ENCODE measurements at regions not wholly inside any gene's neighbourhood (a gene's known extent, or its start where the extent isn't known, plus 50 kb on each side); places are given as distances from the start of the nearest gene placed in this dataset.

GRCh38 chr12:127254420-127254955, 1012.5 kb upstream of the TMEM132C start:
- Histone ChIP-seq H3K27ac (ENCODE audit: low read depth, low read length, poor library complexity, severe bottlenecking) (no peak overlapping the region), H2AFZ (ENCODE audit: low read length) (no peak overlapping the region), H3K27me3 (ENCODE audit: insufficient read depth, low read length) (no peaks in the 10 kb centered on the region), H4K20me1 (ENCODE audit: insufficient read depth, low read length) (no peaks in the 10 kb centered on the region), H3K4me3 (ENCODE audit: low read depth, low read length, poor library complexity, severe bottlenecking) (no peak overlapping the region), H3K9me2 (ENCODE audit: low read depth, low read length) (no peaks in the 10 kb centered on the region), H3K4me1 (ENCODE audit: insufficient read depth, low read length, severe bottlenecking) (no peaks in the 10 kb centered on the region), H3K4me2 (ENCODE audit: low read length) (no peak overlapping the region), H3K9ac (ENCODE audit: low read length) (no peak overlapping the region), H3K79me2 (ENCODE audit: insufficient read depth, low read length) (no peaks in the 10 kb centered on the region), H3F3A (ENCODE audit: insufficient read depth, low read length) (no peaks in the 10 kb centered on the region), H3K36me3 (ENCODE audit: insufficient read depth, low read length) (no peaks in the 10 kb centered on the region), H3K9me3 (ENCODE audit: low read length) (no peaks in the 10 kb centered on the region)
- TF ChIP-seq CTCF (IDR thresholded peaks at IDR 0.05; ENCODE audit: low read length) (no peak), EZH2 (IDR thresholded peaks at IDR 0.05; ENCODE audit: borderline replicate concordance, low read length) (no peak)

GRCh38 chr12:127257366-127257935, 1009.5 kb upstream of the TMEM132C start:
- Histone ChIP-seq H3K79me2 (ENCODE audit: insufficient read depth, low read length) (no peaks in the 10 kb centered on the region), H2AFZ (ENCODE audit: low read length) (no peak overlapping the region), H3K4me2 (ENCODE audit: low read length) (no peak overlapping the region), H3K9me2 (ENCODE audit: low read depth, low read length) (no peaks in the 10 kb centered on the region), H3F3A (ENCODE audit: insufficient read depth, low read length) (no peaks in the 10 kb centered on the region), H3K4me1 (ENCODE audit: insufficient read depth, low read length, severe bottlenecking) (no peaks in the 10 kb centered on the region), H3K36me3 (ENCODE audit: insufficient read depth, low read length) (no peaks in the 10 kb centered on the region), H3K9ac (ENCODE audit: low read length) (no peak overlapping the region), H4K20me1 (ENCODE audit: insufficient read depth, low read length) (no peaks in the 10 kb centered on the region), H3K4me3 (ENCODE audit: low read depth, low read length, poor library complexity, severe bottlenecking) (no peak overlapping the region), H3K27me3 (ENCODE audit: insufficient read depth, low read length) (no peaks in the 10 kb centered on the region), H3K9me3 (ENCODE audit: low read length) (no peaks in the 10 kb centered on the region), H3K27ac (ENCODE audit: low read depth, low read length, poor library complexity, severe bottlenecking) (no peak overlapping the region)
- TF ChIP-seq CTCF (IDR thresholded peaks at IDR 0.05; ENCODE audit: low read length) (no peak), EZH2 (IDR thresholded peaks at IDR 0.05; ENCODE audit: borderline replicate concordance, low read length) (no peak)

GRCh38 chr12:127260531-127260930, 1006.4 kb upstream of the TMEM132C start:
- H3K9ac ChIP-seq (ENCODE audit: low read length): no peak overlapping the region
- H3K9me2 ChIP-seq (ENCODE audit: low read depth, low read length): no peaks in the 10 kb centered on the region
- H3K4me1 ChIP-seq (ENCODE audit: insufficient read depth, low read length, severe bottlenecking): no peaks in the 10 kb centered on the region
- TF ChIP-seq CTCF (IDR thresholded peaks at IDR 0.05; ENCODE audit: low read length) (no peak), EZH2 (IDR thresholded peaks at IDR 0.05; ENCODE audit: borderline replicate concordance, low read length) (no peak)
- no peak overlapping the region for H2AFZ ChIP-seq (ENCODE audit: low read length)
- H3K36me3 ChIP-seq (ENCODE audit: insufficient read depth, low read length): no peaks in the 10 kb centered on the region
- H3K4me3 ChIP-seq (ENCODE audit: low read depth, low read length, poor library complexity, severe bottlenecking): no peak overlapping the region
- H3F3A ChIP-seq (ENCODE audit: insufficient read depth, low read length): no peaks in the 10 kb centered on the region
- no peaks in the 10 kb centered on the region for H3K9me3 ChIP-seq (ENCODE audit: low read length)
- no peak overlapping the region for H3K4me2 ChIP-seq (ENCODE audit: low read length)
- H4K20me1 ChIP-seq (ENCODE audit: insufficient read depth, low read length): no peaks in the 10 kb centered on the region
- H3K79me2 ChIP-seq (ENCODE audit: insufficient read depth, low read length): no peaks in the 10 kb centered on the region
- H3K27me3 ChIP-seq (ENCODE audit: insufficient read depth, low read length): no peaks in the 10 kb centered on the region
- no peak overlapping the region for H3K27ac ChIP-seq (ENCODE audit: low read depth, low read length, poor library complexity, severe bottlenecking)
